MCF 10A (cell line): ENCODE measurements at regions not wholly inside any gene's neighbourhood (a gene's known extent, or its start where the extent isn't known, plus 50 kb on each side); places are given as distances from the start of the nearest gene placed in this dataset.

Experiments used
- BruUV-seq: library from RNA; stranded (reverse); fragments of 400-500 nt; replicated peaks from 2 replicates; lab custom pipeline; 2021; lab: Mats Ljungman, UMichigan
- CTCF ChIA-PET: fragments of 300-600 bp; sonication (Branson Sonifier 250); formaldehyde crosslinking; extraction: SDS; loops from one replicate; lab custom pipeline; 2021; ENCODE audit warnings: antibody characterized with exemption, inconsistent platforms; lab: Yijun Ruan, JAX
- POLR2A ChIA-PET: fragments of 300-600, 350-650 bp; sonication (Branson Sonifier 250); formaldehyde crosslinking; extraction: SDS; loops from one replicate; lab custom pipeline; 2020; ENCODE audit warnings: antibody characterized with exemption, inconsistent platforms; lab: Yijun Ruan, JAX
- DNase-seq: peaks from one replicate; pipeline ENCODE4 v3.0.0-alpha.2; 2018; ENCODE audit not compliant: unreplicated experiment
- H3K27ac Mint-ChIP-seq: one replicate; pipeline ENCODE4 v1.8.0; 2022; ENCODE audit warnings: mild to moderate bottlenecking, low read depth, mixed read lengths; ENCODE audit not compliant: unreplicated experiment
- H3K27me3 Mint-ChIP-seq: one replicate; pipeline ENCODE4 v1.8.0; 2022; ENCODE audit warnings: mixed read lengths; ENCODE audit not compliant: insufficient read depth, unreplicated experiment
- H3K36me3 Mint-ChIP-seq: one replicate; pipeline ENCODE4 v1.8.0; 2022; ENCODE audit warnings: mild to moderate bottlenecking, moderate library complexity, mixed read lengths; ENCODE audit not compliant: insufficient read depth, unreplicated experiment
- H3K4me1 Mint-ChIP-seq: one replicate; pipeline ENCODE4 v1.8.0; 2022; ENCODE audit warnings: mixed read lengths; ENCODE audit not compliant: insufficient read depth, unreplicated experiment
- H3K4me3 Mint-ChIP-seq: one replicate; pipeline ENCODE4 v1.8.0; 2022; ENCODE audit warnings: mild to moderate bottlenecking, moderate library complexity, mixed read lengths; ENCODE audit not compliant: unreplicated experiment
- H3K9me3 Mint-ChIP-seq: one replicate; pipeline ENCODE4 v1.8.0; 2022; ENCODE audit warnings: mixed read lengths; ENCODE audit not compliant: unreplicated experiment
- CTCF ChIP-seq: fragments of 200-600 bp; IDR thresholded peaks from one replicate; pipeline ENCODE4 v1.8.0; 2022; ENCODE audit warnings: antibody characterized with exemption, mild to moderate bottlenecking; ENCODE audit not compliant: unreplicated experiment
- intact Hi-C: fragments of 100-400 bp; cut with micrococcal nuclease; formaldehyde crosslinking; loops from 2 replicates; pipeline ENCODE4 v1.14.1; 2022

- no peak for DNase-seq
- Mint-ChIP-seq H3K36me3 (no peaks in the 10 kb centered on the region), H3K4me3 (no peak overlapping the region), H3K27ac (no peak overlapping the region), H3K27me3 (no peaks in the 10 kb centered on the region), H3K4me1 (no peaks in the 10 kb centered on the region), H3K9me3 (peaks cover 4% of the 10 kb centered on the region)
- TF ChIP-seq CTCF = no peak
- ChIA-PET POLR2A (no interaction called here), CTCF (no interaction called here)
- intact Hi-C loops = loop anchor here (10.0 kb wide), 1 partner anchor 89 kb away; no protein-coding TSS in a partner anchor
- no TSS peak for BruUV-seq
Measured at GRCh38 chr1:83555871-83556270, 443.1 kb downstream of the TTLL7 start.

GRCh38 chr1:83554174-83554573, 444.8 kb downstream of the TTLL7 start:
- H3K9me3 Mint-ChIP-seq = peaks cover 8% of the 10 kb centered on the region
- H3K27me3 Mint-ChIP-seq = no peaks in the 10 kb centered on the region
- ChIA-PET POLR2A (interaction anchor here (1.0 kb wide), 1 partner anchor 10 kb away, joined by 3 read pairs; no protein-coding TSS in a partner anchor), CTCF (interaction anchor here (0.6 kb wide), 2 partner anchors 169 to 378 kb away, joined by 3 read pairs; no protein-coding TSS in a partner anchor)
- TF ChIP-seq CTCF = no peak
- no peak overlapping the region for H3K27ac Mint-ChIP-seq
- no TSS peak for BruUV-seq
- DNase-seq = no peak
- no peak overlapping the region for H3K4me3 Mint-ChIP-seq
- no peaks in the 10 kb centered on the region for H3K4me1 Mint-ChIP-seq
- H3K36me3 Mint-ChIP-seq = no peaks in the 10 kb centered on the region
- intact Hi-C loops = loop anchor here (10.0 kb wide), 1 partner anchor 91 kb away; no protein-coding TSS in a partner anchor

GRCh38 chr1:83552820-83553219, 446.1 kb downstream of the TTLL7 start:
- no peaks in the 10 kb centered on the region for H3K36me3 Mint-ChIP-seq
- no peak for DNase-seq
- H3K4me1 Mint-ChIP-seq = peaks cover 7% of the 10 kb centered on the region
- CTCF ChIA-PET = no interaction called here
- peaks cover 8% of the 10 kb centered on the region for H3K9me3 Mint-ChIP-seq
- POLR2A ChIA-PET = no interaction called here
- no peak overlapping the region for H3K4me3 Mint-ChIP-seq
- intact Hi-C loops = loop anchor here (10.0 kb wide), 1 partner anchor 92 kb away; no protein-coding TSS in a partner anchor
- no peak for TF ChIP-seq CTCF
- no peaks in the 10 kb centered on the region for H3K27me3 Mint-ChIP-seq
- BruUV-seq = no TSS peak
- H3K27ac Mint-ChIP-seq = no peak overlapping the region

GRCh38 chr1:83548311-83548710, 450.6 kb downstream of the TTLL7 start:
- intact Hi-C loops = no loop called here
- peaks cover 9% of the 10 kb centered on the region for H3K4me1 Mint-ChIP-seq
- ChIA-PET POLR2A (no interaction called here), CTCF (no interaction called here)
- no TSS peak for BruUV-seq
- no peak overlapping the region for H3K27ac Mint-ChIP-seq
- no peaks in the 10 kb centered on the region for H3K27me3 Mint-ChIP-seq
- H3K36me3 Mint-ChIP-seq = no peaks in the 10 kb centered on the region
- no peak for TF ChIP-seq CTCF
- no peak for DNase-seq
- H3K9me3 Mint-ChIP-seq = peaks cover 8% of the 10 kb centered on the region
- no peak overlapping the region for H3K4me3 Mint-ChIP-seq
